H1 (cell line): ENCODE measurements at regions not wholly inside any gene's neighbourhood (a gene's known extent, or its start where the extent isn't known, plus 50 kb on each side); places are given as distances from the start of the nearest gene placed in this dataset.

Source experiments
- CTCF ChIA-PET: fragments of 300-600 bp; sonication (Branson Sonifier 250); formaldehyde crosslinking; loops from one replicate; lab custom pipeline; 2021; ENCODE audit not compliant: partially characterized antibody; lab: Charles Lee
- POLR2A ChIA-PET: fragments of 300-600 bp; sonication (Branson Sonifier 250); formaldehyde crosslinking; loops from one replicate; lab custom pipeline; 2021; ENCODE audit warnings: inconsistent platforms; ENCODE audit not compliant: partially characterized antibody; lab: Charles Lee
- DNase-seq, 2 experiments: peaks; one replicate each; pipeline versions ENCODE4 v3.0.0 to v3.0.0-alpha.2; 2010 to 2022; ENCODE audit warnings: low spot score in 2 of 2, low read depth in 1 of 2, mixed read lengths in 1 of 2
- FAIRE-seq: peaks from 2 replicates; lab custom pipeline; 2011; peaks lifted over from hg19 to GRCh38; lab: Jason Lieb, UNC
- H2AFZ ChIP-seq: 2 replicates; pipeline ENCODE4 v1.8.1; 2012; ENCODE audit warnings: low read length, inconsistent platforms
- H2AK5ac ChIP-seq: 2 replicates; pipeline ENCODE4 v1.6.1; 2013; ENCODE audit warnings: low read depth, low read length
- H2BK120ac ChIP-seq: replicated peaks from 2 replicates; pipeline ENCODE3; 2013; ENCODE audit warnings: low read depth, low read length, inconsistent platforms
- H2BK12ac ChIP-seq: 2 replicates; pipeline ENCODE4 v1.6.1; 2013; ENCODE audit warnings: low read depth, low read length
- H2BK15ac ChIP-seq: 2 replicates; pipeline ENCODE4 v1.6.1; 2013; ENCODE audit warnings: low read length
- H2BK20ac ChIP-seq: 2 replicates; pipeline ENCODE4 v1.6.1; 2013; ENCODE audit warnings: low read length
- H2BK5ac ChIP-seq: 2 replicates; pipeline ENCODE4 v1.6.1; 2013; ENCODE audit warnings: low read depth, low read length
- H3K14ac ChIP-seq: 2 replicates; pipeline ENCODE4 v1.6.1; 2013; ENCODE audit warnings: inconsistent platforms; ENCODE audit not compliant: insufficient read length
- H3K18ac ChIP-seq: 2 replicates; pipeline ENCODE4 v1.6.1; 2013; ENCODE audit warnings: low read length; ENCODE audit errors: extremely low read depth
- H3K23ac ChIP-seq: 2 replicates; pipeline ENCODE4 v1.6.1; 2013; ENCODE audit warnings: inconsistent platforms; ENCODE audit not compliant: insufficient read length
- H3K23me2 ChIP-seq: 2 replicates; pipeline ENCODE4 v1.6.1; 2013; ENCODE audit warnings: low read depth, low read length
- H3K27ac ChIP-seq: 2 replicates; pipeline ENCODE4 v1.6.1; 2011; ENCODE audit warnings: low read depth, low read length, inconsistent platforms
- H3K27me3 ChIP-seq, 4 experiments: replicated peaks in 1 of 4; 1 replicate in 1 of 4; 2 replicates in 3 of 4; pipeline versions ENCODE4 v1.6.1 to v1.8.1; 2011 to 2013; ENCODE audit warnings: low read length in 3 of 4, mild to moderate bottlenecking in 3 of 4, inconsistent platforms in 2 of 4, mixed read lengths in 2 of 4, moderate library complexity in 1 of 4; ENCODE audit not compliant: control insufficient read depth in 3 of 4, insufficient read depth in 3 of 4; ENCODE audit errors: extremely low read depth in 1 of 4
- H3K36me3 ChIP-seq, 4 experiments: 2 replicates each; pipeline versions ENCODE4 v1.6.1 to v1.8.1; 2011 to 2013; ENCODE audit warnings: mild to moderate bottlenecking in 4 of 4, low read length in 3 of 4, moderate library complexity in 2 of 4, control low read depth in 1 of 4, inconsistent platforms in 1 of 4; ENCODE audit not compliant: insufficient read depth in 4 of 4, control insufficient read depth in 2 of 4
- H3K4ac ChIP-seq: replicated peaks from 2 replicates; pipeline ENCODE3; 2013; ENCODE audit warnings: low read length, low read depth, mixed read lengths, inconsistent platforms; ENCODE audit not compliant: insufficient read length
- H3K4me1 ChIP-seq, 4 experiments: replicated peaks in 1 of 4; 1 replicate in 1 of 4; 2 replicates in 3 of 4; pipeline versions ENCODE4 v1.6.1 to v1.8.1; 2011 to 2013; ENCODE audit warnings: low read length in 3 of 4, inconsistent platforms in 2 of 4, mixed read lengths in 1 of 4; ENCODE audit not compliant: insufficient read depth in 4 of 4, control insufficient read depth in 3 of 4
- H3K4me2 ChIP-seq, 2 experiments: 2 replicates each; pipeline versions ENCODE4 v1.6.1 to v1.8.1; 2011 to 2013; ENCODE audit warnings: low read depth in 2 of 2, low read length in 2 of 2, control low read depth in 1 of 2, inconsistent platforms in 1 of 2, mild to moderate bottlenecking in 1 of 2; ENCODE audit not compliant: insufficient read depth in 1 of 2
- H3K4me3 ChIP-seq, 4 experiments: fragments of 200-600, 300-600 bp in 1 of 4; sonication (generic), shearing (Covaris generic), sonication (Bioruptor Twin) in 1 of 4; 2 replicates each; pipeline versions ENCODE4 v1.5.1 to v1.8.1; 2011 to 2016; ENCODE audit warnings: low read length in 4 of 4, low read depth in 3 of 4, control low read depth in 2 of 4, inconsistent platforms in 2 of 4, mild to moderate bottlenecking in 2 of 4, mixed read lengths in 1 of 4, moderate library complexity in 1 of 4; ENCODE audit not compliant: insufficient read depth in 2 of 4; ENCODE audit errors: extremely low read depth in 1 of 4
- H3K56ac ChIP-seq: replicated peaks from 2 replicates; pipeline ENCODE3; 2013; ENCODE audit warnings: low read depth, mild to moderate bottlenecking, mixed read lengths, low read length, inconsistent platforms; ENCODE audit not compliant: insufficient read length
- H3K79me1 ChIP-seq: 2 replicates; pipeline ENCODE4 v1.6.1; 2013; ENCODE audit warnings: low read depth, low read length, control low read depth
- H3K79me2 ChIP-seq, 2 experiments: 2 replicates each; pipeline versions ENCODE4 v1.6.1 to v1.8.1; 2012 to 2013; ENCODE audit warnings: low read length in 2 of 2, mild to moderate bottlenecking in 2 of 2, inconsistent platforms in 1 of 2; ENCODE audit not compliant: insufficient read depth in 2 of 2, control insufficient read depth in 1 of 2
- H3K9ac ChIP-seq, 4 experiments: replicated peaks in 1 of 4; 1 replicate in 1 of 4; 2 replicates in 3 of 4; pipeline versions ENCODE4 v1.6.1 to v1.8.1; 2011 to 2013; ENCODE audit warnings: low read depth in 3 of 4, low read length in 3 of 4, control low read depth in 2 of 4, mild to moderate bottlenecking in 2 of 4, moderate library complexity in 2 of 4, inconsistent platforms in 1 of 4; ENCODE audit errors: extremely low read depth in 1 of 4
- H3K9me3 ChIP-seq, 2 experiments: 2 replicates each; pipeline versions ENCODE4 v1.6.1 to v1.8.1; 2012 to 2013; ENCODE audit warnings: mild to moderate bottlenecking in 2 of 2, moderate library complexity in 2 of 2, control low read depth in 1 of 2, inconsistent platforms in 1 of 2, low read depth in 1 of 2, low read length in 1 of 2, mixed read lengths in 1 of 2; ENCODE audit not compliant: insufficient read depth in 2 of 2
- H4K20me1 ChIP-seq, 2 experiments: replicated peaks in 1 of 2; 2 replicates each; pipeline versions ENCODE3 to v1.8.1; 2011 to 2013; ENCODE audit warnings: inconsistent platforms in 2 of 2, low read length in 2 of 2, mild to moderate bottlenecking in 1 of 2; ENCODE audit not compliant: insufficient read depth in 2 of 2, control insufficient read depth in 1 of 2
- H4K5ac ChIP-seq: 2 replicates; pipeline ENCODE4 v1.6.1; 2013; ENCODE audit warnings: low read length, low read depth, mixed read lengths, inconsistent platforms; ENCODE audit not compliant: insufficient read length
- H4K8ac ChIP-seq: 2 replicates; pipeline ENCODE4 v1.8.0; 2013; ENCODE audit warnings: mild to moderate bottlenecking, moderate library complexity, low read length, inconsistent platforms; ENCODE audit not compliant: insufficient read depth; ENCODE audit errors: extremely low read depth
- H4K91ac ChIP-seq: replicated peaks from 2 replicates; pipeline ENCODE3; 2013; ENCODE audit warnings: low read length, mixed read lengths, inconsistent platforms; ENCODE audit not compliant: insufficient read length
- BACH1 ChIP-seq: IDR thresholded peaks from 2 replicates; pipeline ENCODE4 v1.6.1; 2012; ENCODE audit warnings: low read length, improper control_type of control experiment
- GTF2F1 ChIP-seq: IDR thresholded peaks from 2 replicates; pipeline ENCODE4 v1.6.1; 2012; ENCODE audit warnings: low read depth, low read length, improper control_type of control experiment, borderline replicate concordance
- RBBP5 ChIP-seq: IDR thresholded peaks from 2 replicates; pipeline ENCODE4 v1.7.1; 2012; ENCODE audit warnings: low read depth, mild to moderate bottlenecking, inconsistent platforms, low read length, moderate library complexity, borderline replicate concordance
- TEAD4 ChIP-seq: IDR thresholded peaks from 2 replicates; pipeline ENCODE4 v1.6.1; 2012; ENCODE audit warnings: low read depth, low read length, inconsistent platforms, mixed read lengths
- WGBS, 2 experiments: shearing (Covaris generic) in 1 of 2; methylation state at CpG; one replicate each; pipeline versions ENCODE4 v1.1.6 to v1.1.7; 2013 to 2015; ENCODE audit warnings: low lambda C conversion rate in 2 of 2, mixed read lengths in 2 of 2, inconsistent platforms in 1 of 2, low coverage in 1 of 2, missing lambda C conversion rate in 1 of 2; ENCODE audit not compliant: insufficient replicate concordance in 2 of 2, insufficient coverage in 1 of 2, insufficient read length in 1 of 2; ENCODE audit errors: extremely low coverage in 1 of 2, missing lambda C conversion rate in 1 of 2; 5-methylcytosine and 5-hydroxymethylcytosine counted together

- Histone ChIP-seq H2BK12ac (no peak overlapping the region), H2BK5ac (no peak overlapping the region), H3K23ac (no peak overlapping the region), H3K18ac (no peak overlapping the region), H3K56ac (no peak overlapping the region), H3K79me1 (no peaks in the 10 kb centered on the region), H3K27me3 (no peaks in the 10 kb centered on the region; a peak in 1 of 7 replicates), H4K5ac (no peak overlapping the region), H4K8ac (no peak overlapping the region), H3K9me3 (no peaks in the 10 kb centered on the region), H3K4me3 (no peak overlapping the region), H3K4me2 (no peak overlapping the region), H3K4me1 (no peaks in the 10 kb centered on the region), H2AK5ac (no peak overlapping the region), H3K14ac (no peak overlapping the region), H3K9ac (no peak overlapping the region), H2BK20ac (no peak overlapping the region), H3K36me3 (no peaks in the 10 kb centered on the region), H4K91ac (no peak overlapping the region), H3K27ac (no peak overlapping the region), H3K4ac (no peak overlapping the region), H4K20me1 (no peaks in the 10 kb centered on the region), H2BK120ac (no peak overlapping the region), H2BK15ac (no peak overlapping the region), H2AFZ (no peak overlapping the region), H3K79me2 (no peaks in the 10 kb centered on the region), H3K23me2 (no peaks in the 10 kb centered on the region; the same call in 1 of the 2 replicates)
- no peak for TF ChIP-seq GTF2F1
- no peak for TF ChIP-seq RBBP5
- TF ChIP-seq BACH1 = no peak
- no peak for TF ChIP-seq TEAD4
- ChIA-PET CTCF (interaction anchor here (0.5 to 1.6 kb wide), 4 partner anchors 53 to 870 kb away, joined by 3 read pairs; no protein-coding TSS in a partner anchor), POLR2A (no interaction called here)
- FAIRE-seq = no peak
- no peak for DNase-seq
- 86% methylated on average over 4 of the region's 4 CpGs; no CpG with 5 or more reads in 1 of the 2 experiments for WGBS, 2 experiments
Measured at GRCh38 chr10:8278099-8278498, 223.6 kb downstream of the GATA3 start.
